Epithelial cell of prostate (primary cell): ENCODE measurements at regions not wholly inside any gene's neighbourhood (a gene's known extent, or its start where the extent isn't known, plus 50 kb on each side); places are given as distances from the start of the nearest gene placed in this dataset.

Experiments used
- DNase-seq: peaks from one replicate; pipeline ENCODE4 v3.0.0-alpha.2; 2011; ENCODE audit warnings: low read depth, low spot score
- H3K27ac ChIP-seq: fragments of 450-650 bp; 2 replicates; pipeline ENCODE4 v1.5.1; 2017; ENCODE audit warnings: mild to moderate bottlenecking

DNA sequence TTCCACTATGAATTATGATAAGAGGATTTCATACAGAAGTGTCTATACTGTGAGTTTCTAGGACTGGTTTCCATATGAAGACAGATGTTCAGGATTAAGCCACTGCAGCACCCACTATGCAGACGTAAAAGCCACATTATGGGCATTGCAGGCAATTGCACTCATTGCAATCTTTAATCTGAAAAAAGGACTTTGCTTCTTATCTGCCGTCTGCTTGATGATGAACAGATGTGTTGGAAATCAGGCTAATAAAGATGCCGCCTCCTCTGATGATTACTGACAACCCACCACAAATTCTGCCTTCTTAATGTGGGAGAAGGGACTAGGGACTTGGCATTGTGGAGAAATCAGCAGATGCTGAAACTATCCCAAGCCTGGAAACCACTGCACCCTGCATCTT, 276.9 kb downstream of the IRF8 start:
- no peak overlapping the region for H3K27ac ChIP-seq
- DNase-seq, result no peak

DNA sequence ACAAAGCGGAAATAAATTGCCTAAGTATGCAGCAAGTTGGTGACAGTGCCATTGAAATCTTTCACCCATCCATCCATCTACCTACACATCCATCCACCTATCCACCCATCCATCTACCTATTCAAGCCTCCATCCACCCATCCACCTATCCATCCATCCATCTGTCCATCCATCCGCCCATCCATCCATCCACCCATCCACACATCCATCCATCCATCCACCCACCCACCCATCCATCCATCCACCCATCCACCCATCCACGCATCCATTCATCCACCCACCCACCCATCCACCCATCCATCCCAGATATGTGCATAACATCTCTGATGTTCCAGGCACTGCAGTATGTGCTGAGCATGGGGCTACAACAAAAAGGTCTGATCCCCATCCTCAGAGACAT, 277.5 kb downstream of the IRF8 start:
- H3K27ac ChIP-seq, result no peak overlapping the region
- DNase-seq, result no peak

DNA sequence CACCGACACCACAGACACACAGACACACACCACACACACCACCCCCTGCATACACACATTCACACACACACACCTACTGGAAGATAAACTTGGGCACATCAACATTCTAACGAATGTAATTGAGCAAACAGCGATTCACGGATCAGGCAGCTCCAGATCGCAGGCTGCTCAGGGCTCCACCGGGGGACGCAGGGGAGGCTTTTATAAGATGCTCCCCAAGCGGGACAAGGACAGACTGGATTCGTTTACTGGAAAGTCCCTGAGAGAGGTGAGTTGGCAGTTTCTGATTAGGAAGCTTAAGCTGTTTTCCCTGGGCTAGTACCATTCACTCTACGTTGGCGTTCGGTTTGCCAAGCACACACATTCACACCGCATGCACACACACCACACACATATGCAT, 281.3 kb downstream of the IRF8 start:
- H3K27ac ChIP-seq, result no peak overlapping the region
- DNase-seq, result no peak

DNA sequence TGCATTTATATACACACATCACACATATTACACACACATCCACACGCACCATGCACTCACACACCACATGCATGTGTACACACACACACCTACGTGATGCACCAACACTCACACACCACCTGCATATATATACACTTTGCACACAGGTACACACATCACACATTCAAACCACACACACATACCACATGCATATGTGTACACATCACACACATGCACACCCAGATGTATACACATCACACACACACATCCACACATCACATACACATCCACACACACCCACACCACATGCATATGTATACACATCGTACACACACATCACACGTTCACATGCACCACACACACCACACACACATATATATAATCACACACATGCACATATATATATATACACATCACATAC, 281.8 kb downstream of the IRF8 start:
- DNase-seq, result no peak
- no peak overlapping the region for H3K27ac ChIP-seq

DNA sequence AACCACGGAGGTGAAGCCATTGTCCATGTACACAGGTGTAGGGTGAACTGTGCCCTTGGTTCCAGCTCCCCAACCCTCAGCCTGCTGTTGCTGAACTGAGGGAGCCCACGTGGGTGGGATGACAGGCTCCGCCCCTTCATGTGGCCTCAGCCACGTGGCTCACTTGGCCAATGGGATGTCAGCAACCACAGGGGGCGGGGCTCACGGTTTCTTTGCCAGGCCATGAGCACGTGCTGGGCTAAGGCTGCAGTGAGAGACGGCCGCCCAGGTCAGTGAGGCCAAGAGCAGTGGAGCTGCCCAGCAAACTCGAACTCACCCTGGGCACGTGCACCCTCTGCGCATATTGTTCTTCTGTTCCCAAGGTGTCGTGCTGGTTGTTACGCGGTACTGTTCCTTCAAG, 282.6 kb downstream of the IRF8 start:
- DNase-seq, result no peak
- no peak overlapping the region for H3K27ac ChIP-seq

DNA sequence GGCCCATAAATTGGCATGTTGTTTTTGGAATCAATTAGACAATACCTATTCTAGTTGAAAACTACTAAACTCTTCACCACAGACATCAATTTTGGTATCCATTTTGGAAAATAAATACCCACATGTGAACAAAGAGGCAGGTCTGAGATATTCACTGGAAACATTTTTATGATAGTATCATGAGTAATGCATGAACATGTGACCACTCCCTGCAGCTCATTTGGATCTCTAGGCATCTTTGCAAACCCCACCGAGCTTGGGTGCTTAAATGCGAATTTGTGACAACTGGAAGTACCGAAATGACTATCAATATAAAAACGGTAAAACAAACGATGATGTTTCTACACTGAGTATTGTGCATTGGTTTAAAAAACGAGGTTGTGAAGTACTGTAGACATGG, 285.2 kb downstream of the IRF8 start:
- no peak overlapping the region for H3K27ac ChIP-seq
- DNase-seq, result no peak

DNA sequence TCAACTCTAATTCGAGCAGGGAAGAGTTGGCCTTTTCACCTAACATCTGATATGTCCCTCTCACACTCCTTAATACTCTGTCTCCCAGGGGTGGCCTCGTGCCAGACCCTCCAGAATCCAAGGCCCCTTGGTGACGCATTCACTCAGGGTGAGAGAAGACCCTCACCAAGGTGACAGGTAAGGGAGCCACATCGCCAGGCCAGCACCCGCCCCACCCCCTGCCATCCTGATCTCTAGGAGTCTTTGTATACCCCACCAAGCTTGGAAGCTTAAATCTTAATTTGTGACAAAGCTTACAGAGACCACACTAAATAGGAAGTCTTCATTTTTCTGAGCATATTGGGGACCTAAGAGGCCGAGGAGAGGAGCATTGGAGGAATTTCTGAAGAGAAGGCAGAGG, 286.1 kb downstream of the IRF8 start:
- no peak for DNase-seq
- H3K27ac ChIP-seq, result no peak overlapping the region

DNA sequence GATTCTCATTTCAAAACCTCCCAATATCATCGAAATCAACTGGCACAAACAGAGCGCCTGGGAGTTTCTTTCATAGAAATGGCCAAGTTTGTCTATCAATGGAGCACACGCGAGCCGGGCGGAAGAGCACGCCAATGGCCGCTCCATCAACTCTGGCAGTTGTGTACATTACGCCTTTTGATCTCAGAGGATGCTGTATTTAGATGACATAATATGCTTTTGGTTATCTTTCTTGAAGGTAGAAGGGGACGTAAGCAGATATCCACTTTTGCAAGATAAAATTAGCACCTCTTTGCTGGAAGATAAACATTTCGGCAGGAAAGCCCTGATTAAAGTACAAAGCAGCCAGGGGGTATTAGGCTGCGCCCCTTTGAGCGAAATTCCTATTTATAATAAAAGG, 287.4 kb downstream of the IRF8 start:
- DNase-seq, result no peak
- no peak overlapping the region for H3K27ac ChIP-seq

DNA sequence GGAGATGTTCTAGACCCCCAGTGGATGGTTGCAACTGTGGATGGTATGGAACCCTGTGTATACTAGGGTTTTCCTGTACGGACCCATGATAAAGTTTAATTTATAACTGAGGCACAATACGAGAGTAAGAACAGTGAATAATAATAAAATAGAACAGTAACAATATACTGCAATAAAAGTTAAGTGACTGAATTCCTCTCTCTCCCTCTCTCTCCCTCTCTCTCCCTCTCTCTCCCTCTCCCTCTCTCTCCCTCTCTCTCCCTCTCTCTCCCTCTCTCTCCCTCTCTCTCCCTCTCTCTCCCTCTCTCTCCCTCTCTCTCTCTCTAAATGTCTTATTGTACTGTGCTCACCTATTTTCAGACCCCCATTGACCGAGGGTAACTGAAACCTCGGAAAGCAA, 291.0 kb downstream of the IRF8 start:
- H3K27ac ChIP-seq, result no peak overlapping the region
- DNase-seq, result no peak

DNA sequence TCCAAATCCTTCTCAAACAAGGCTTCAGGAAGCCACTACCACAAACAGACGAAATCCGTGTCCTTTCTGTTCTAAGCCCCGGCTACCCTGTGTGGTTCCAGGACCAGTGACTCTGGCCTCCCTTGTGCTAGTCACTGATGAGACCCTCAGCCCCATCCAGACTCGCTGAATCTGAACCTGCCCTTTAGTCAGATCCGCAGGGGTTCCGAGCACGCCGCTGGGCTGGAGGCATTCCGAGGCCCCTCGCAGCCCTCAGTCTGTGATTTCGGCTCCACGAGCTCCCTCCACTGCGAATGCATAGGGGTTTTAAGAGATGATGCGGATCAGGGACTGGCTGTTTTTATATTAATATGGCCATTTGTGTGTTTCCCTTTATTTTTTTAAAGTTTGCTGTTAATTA, 292.7 kb downstream of the IRF8 start:
- DNase-seq, result no peak

DNA sequence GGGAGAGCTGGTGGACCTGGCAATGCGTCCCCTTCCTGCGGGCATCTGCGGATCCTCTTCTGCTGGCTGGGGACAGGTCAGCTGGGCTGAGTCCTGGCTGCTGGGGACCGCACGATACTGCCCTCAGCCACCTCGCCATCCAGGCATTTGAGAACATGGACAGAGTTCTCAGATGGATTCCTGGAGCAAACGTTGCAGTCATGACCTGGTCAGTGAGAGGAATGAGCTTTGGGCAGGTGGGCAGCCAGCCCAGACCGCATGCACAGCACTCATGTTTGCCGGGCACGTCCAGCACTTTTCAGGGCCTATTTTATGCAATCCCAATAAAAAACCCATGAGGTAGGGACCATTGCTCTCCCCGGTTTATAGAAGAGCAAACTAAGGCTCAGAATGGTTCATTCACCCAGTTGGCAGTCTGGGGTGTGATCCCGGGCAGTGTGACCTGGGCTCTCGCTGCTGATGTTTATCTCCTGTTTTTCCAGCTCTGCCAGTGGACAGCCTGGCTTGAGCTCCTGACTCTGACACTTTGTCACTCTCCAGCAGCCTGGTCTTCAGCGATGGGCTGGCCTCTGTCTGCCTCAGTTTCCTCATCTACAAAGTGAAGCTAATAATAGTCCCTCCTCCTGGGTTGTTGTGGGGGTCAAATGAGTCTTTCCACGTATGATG, 294.7 kb downstream of the IRF8 start:
- H3K27ac ChIP-seq, result no peak overlapping the region

More for the DNA sequence above, 292.7 kb downstream of the IRF8 start:
- H3K27ac ChIP-seq, result no peak overlapping the region

DNA sequence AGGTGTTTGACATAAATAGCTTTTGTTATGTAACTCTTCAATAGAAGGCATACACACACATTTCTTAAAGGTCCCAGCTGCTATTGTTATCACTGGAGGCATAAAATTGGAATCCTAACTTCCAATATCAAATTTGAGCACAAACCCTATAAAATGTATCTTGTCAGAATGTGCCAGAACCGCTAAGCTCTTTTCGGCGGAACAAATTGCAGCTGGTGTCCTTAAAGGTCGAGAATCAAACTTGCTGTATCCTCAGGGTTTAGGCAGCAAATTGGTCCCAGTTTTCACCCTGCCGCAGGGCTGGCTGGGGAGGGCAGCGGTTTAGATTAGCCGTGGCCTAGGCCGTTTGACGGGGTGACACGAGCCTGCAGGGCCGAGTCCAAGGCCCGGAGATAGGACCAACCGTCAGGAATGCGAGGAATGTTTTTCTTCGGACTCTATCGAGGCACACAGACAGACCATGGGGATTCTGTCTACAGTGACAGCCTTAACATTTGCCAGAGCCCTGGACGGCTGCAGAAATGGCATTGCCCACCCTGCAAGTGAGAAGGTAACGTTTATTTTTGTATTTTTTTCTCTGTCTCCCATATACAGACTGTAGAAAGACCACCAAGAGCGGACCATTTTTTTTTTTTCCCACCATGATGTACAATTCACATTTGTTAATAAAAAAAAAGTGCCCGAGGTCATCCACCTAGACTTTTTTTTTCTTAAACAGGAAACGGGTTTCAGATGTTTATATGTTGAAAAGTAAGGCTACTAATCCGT, 297.1 kb downstream of the IRF8 start:
- no peak overlapping the region for H3K27ac ChIP-seq
- DNase-seq, result no peak

More for the DNA sequence above, 294.7 kb downstream of the IRF8 start:
- no peak for DNase-seq

DNA sequence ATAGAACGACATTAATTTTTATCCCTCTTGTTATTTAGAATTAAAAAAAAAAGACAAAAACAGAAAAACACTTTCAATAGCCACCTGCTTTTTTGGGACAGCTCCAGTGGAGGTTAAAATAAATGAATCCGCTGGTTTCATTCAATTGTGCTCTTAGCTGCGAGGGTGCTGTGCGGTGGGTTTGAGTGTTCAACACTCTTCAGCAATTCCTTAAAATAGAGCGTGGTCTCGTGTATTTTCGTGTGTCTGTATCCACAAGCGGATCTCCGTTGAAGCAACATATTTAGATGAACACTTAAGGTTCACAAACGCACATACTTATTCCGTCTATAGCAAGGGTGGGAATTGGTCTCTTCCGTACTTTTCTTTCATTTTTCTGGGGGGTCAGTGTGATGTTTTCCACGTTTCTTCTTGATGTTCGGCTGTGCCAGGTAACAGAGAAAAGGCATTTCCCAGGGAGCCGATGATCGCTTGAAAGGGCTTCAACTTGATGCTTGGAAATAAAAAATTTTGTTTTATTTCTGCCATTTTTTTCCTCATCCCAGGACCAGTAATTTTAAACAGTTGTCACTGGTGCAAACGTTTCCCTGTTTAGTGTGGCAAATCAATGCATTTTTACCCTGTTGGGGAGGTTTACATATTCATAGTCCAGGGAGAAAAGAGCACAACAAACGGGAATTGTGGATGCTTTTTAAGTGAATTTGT, 297.9 kb downstream of the IRF8 start:
- H3K27ac ChIP-seq, result no peak overlapping the region
- no peak for DNase-seq

DNA sequence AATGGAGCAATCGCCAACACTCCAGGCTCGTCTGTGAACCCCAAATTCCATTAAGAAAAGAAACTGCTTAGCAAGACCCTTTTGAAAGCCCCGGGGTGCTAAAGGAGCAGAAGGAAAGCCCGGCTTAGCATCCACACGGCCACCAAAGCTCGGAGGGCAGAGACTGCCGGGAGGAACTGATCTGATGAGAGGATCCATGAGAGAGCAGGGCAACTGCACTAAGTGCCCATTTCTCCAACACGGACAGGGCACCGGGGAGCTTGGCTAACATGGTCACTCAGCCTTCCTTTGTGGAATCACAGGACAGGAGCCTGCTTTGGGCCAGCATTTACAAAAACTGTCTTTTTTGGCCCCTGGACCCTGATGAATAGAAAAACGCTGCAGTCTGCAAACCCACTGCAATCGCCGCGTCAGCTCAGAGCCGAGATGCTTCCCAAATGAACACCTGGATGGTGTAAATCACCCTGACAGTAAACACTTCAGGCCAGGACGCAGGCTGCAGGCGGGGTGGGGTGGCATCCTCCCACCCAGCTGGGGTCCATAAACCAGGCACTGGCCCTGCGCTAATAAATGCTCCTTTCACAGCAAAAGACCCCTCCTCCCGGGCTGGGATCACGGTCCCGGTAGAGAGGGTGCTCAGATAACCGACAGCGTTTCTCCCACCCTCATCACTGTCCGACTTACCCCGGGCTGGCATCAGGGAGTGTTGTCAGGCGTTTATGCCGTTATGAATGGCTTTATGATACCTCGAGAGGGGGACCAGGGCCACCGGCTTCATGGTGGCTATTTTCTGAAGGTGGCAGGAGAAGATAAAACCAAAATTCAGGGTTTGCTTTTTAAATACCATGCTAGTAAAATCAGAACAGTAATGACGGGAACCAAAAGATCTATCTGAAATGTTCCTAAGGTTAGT, 299.5 kb downstream of the IRF8 start:
- DNase-seq, result no peak
- no peak overlapping the region for H3K27ac ChIP-seq

DNA sequence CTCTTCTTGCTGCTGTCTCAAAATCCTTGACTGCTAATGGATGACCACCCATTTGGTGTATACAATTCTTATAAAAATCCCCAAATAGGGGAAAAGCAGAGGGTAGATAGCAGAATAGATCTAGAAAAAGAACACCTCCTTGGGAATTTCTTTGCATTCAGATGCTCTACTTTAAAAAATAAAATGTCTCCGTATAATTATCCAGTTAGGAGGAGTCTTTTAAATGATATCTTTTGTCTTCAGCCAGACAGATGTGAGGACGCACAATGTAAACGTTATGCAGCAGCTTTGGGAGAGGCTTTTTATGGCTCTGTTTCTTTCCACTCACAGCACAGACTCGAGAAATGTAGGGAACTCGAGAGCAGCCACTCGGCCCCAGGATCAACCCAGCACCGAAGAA, 300.2 kb downstream of the IRF8 start:
- DNase-seq, result no peak
- no peak overlapping the region for H3K27ac ChIP-seq

DNA sequence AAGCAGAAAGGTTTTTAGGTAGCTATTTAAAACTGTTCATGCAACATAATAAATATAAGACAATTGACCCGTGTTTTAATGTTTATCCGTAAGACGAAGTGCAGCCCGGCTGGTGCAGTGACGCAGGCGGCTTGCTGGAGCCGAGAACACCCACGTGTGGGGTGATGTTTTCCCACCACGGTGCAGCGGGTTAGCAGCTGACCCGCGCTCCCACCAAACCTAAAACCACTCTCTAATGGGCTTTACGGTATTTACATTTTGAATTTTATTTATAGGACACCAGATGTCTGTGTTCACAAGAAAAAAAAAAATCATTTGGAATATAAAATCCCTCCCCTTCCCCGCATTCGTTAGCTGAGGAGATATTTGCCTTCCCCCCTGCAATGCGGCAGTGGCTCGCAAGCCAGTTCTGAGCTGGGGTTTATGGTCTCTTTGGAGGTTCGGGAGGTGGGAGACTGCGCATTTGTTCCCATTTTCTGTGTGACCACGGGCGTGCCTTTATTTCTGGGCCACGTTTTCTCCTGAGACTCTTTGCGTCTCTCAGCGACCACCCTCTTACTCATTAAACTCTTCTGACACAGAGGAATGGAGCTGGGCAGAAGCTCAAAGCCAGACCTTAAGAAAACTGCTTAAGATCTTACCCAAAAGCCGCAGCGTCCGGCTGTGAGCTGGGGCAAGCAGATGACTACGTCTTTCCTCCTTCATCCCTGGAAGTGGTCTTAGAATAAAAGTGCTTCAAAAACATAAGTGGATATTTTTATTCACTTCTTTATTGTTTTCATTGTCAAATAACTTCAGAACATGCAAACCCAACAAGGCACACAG, 301.1 kb downstream of the IRF8 start:
- DNase-seq, result no peak
- no peak overlapping the region for H3K27ac ChIP-seq

DNA sequence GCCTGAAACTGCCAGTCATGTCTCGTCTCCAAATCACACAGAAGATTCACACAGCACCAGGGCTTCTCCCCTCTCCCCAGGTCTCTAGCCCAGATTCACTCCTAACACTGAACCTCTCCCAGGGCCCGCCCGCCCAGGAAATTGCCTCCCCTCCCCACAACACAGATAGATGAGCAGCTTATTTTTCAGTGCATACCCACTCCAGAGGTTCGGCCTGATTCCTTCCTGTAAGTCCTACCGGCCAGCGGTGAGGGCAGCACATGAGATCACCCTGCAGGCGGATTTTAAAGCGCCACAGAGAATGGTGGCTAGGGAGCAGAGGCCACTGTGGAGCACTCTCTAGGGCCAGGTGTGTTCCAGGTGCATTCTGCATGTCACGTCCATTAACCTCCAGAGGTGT, 301.8 kb downstream of the IRF8 start:
- no peak for DNase-seq
- no peak overlapping the region for H3K27ac ChIP-seq

DNA sequence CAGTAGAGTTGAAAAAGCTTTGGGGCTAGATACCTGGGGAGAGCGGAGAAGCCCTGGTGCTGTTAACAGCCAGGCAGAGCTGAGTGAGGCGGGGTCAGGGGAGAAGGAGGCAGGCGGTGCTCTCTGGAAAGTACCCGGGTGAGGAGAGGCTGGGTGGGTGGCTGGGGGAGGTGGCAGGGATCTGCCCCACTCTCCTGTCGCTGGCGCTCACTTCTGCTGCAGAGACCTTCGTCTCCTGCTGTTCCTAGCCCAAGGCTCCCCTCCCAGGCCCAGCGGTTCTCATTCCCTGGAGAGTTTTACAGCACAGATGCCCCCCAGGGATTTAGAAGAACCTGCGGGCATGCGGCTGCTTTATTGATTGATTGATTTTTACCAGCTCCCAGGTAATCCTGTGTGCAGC, 302.8 kb downstream of the IRF8 start:
- no peak for DNase-seq
- H3K27ac ChIP-seq, result no peak overlapping the region

DNA sequence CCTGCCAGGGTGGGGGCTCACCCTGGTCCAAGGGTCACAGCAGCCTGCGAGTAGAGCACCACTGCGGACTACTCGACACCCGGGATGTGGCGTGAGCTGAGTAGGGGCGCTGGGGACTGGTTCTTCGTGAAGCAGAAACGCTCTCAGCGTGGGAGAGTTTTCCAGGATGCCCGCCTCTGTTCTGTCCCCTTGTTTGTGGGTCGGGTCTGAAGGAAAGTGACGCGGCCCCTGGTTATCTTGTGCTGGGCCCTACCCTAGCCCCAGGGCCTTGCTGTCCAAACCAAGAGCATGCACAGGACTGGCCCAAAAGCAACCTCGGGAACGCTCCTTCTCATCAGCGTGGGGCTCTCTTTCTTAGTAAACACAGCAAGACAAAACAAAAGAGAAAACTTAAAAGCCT, 303.3 kb downstream of the IRF8 start:
- DNase-seq, result no peak
- H3K27ac ChIP-seq, result no peak overlapping the region
